Endothelial cell of umbilical vein (primary cell): ENCODE measurements at regions not wholly inside any gene's neighbourhood (a gene's known extent, or its start where the extent isn't known, plus 50 kb on each side); places are given as distances from the start of the nearest gene placed in this dataset.

ENCODE experiments used
- BruUV-seq: library from RNA; stranded (reverse); fragments of 400-500 nt; replicated peaks from 2 replicates; lab custom pipeline; 2021; lab: Mats Ljungman, UMichigan
- CTCF ChIA-PET: fragments of 300-600, 350-600 bp; sonication (Branson Sonifier 250); formaldehyde crosslinking; loops from one replicate; lab custom pipeline; 2021; ENCODE audit warnings: antibody characterized with exemption, inconsistent platforms; lab: Charles Lee
- POLR2A ChIA-PET: fragments of 300-600, 350-600 bp; sonication (Branson Sonifier 250); formaldehyde crosslinking; loops from one replicate; lab custom pipeline; 2021; ENCODE audit warnings: antibody characterized with exemption, inconsistent platforms; lab: Charles Lee
- DNase-seq: peaks from one replicate; pipeline ENCODE4 v3.0.0-alpha.2; 2011; ENCODE audit warnings: low read depth, low spot score
- FAIRE-seq: peaks from 2 replicates; lab custom pipeline; 2011; peaks lifted over from hg19 to GRCh38; lab: Jason Lieb, UNC
- H2AFZ ChIP-seq: 2 replicates; pipeline ENCODE4 v1.6.0; 2012; ENCODE audit warnings: low read depth, low read length, control low read depth, inconsistent platforms
- H3K27ac ChIP-seq: 2 replicates; pipeline ENCODE4 v1.5.1; 2011; ENCODE audit warnings: low read depth, mild to moderate bottlenecking, control low read depth, low read length, moderate library complexity; ENCODE audit not compliant: insufficient read depth
- H3K27me3 ChIP-seq, 2 experiments: 2 replicates each; pipeline versions ENCODE4 v1.6.0 to v1.6.1; 2011; ENCODE audit warnings: low read length in 2 of 2, mixed read lengths in 1 of 2; ENCODE audit not compliant: control insufficient read depth in 2 of 2, insufficient read depth in 2 of 2
- H3K36me3 ChIP-seq, 2 experiments: 2 replicates in 1 of 2; 3 replicates in 1 of 2; pipeline ENCODE4 v1.5.1; 2011; ENCODE audit warnings: low read length in 2 of 2, mild to moderate bottlenecking in 1 of 2, moderate library complexity in 1 of 2; ENCODE audit not compliant: control insufficient read depth in 2 of 2, insufficient read depth in 2 of 2; ENCODE audit errors: extremely low read depth in 1 of 2
- H3K4me1 ChIP-seq: 3 replicates; pipeline ENCODE4 v1.5.1; 2011; ENCODE audit warnings: mild to moderate bottlenecking, low read length; ENCODE audit not compliant: control insufficient read depth, insufficient read depth; ENCODE audit errors: extremely low read depth
- H3K4me2 ChIP-seq: 2 replicates; pipeline ENCODE4 v1.6.1; 2011; ENCODE audit warnings: low read length, control low read depth, mixed read lengths; ENCODE audit not compliant: insufficient read depth
- H3K4me3 ChIP-seq, 3 experiments: fragments of 200-600 bp in 1 of 3; sonication (generic), shearing (Covaris generic) in 1 of 3; replicated peaks in 1 of 3; 2 replicates each; pipeline ENCODE4 v1.5.1; 2011 to 2016; ENCODE audit warnings: control low read depth in 3 of 3, low read length in 3 of 3, mild to moderate bottlenecking in 2 of 3, inconsistent platforms in 1 of 3, low read depth in 1 of 3, moderate library complexity in 1 of 3; ENCODE audit not compliant: insufficient read depth in 1 of 3
- H3K79me2 ChIP-seq: 2 replicates; pipeline ENCODE4 v1.6.0; 2012; ENCODE audit warnings: low read length, inconsistent platforms; ENCODE audit not compliant: control insufficient read depth, insufficient read depth
- H3K9ac ChIP-seq: replicated peaks from 2 replicates; pipeline ENCODE3; 2011; ENCODE audit warnings: low read length, control low read depth; ENCODE audit not compliant: insufficient read depth; ENCODE audit errors: extremely low read depth
- H3K9me1 ChIP-seq: replicated peaks from 3 replicates; pipeline ENCODE4 v1.6.0; 2011; ENCODE audit warnings: mild to moderate bottlenecking, low read length; ENCODE audit not compliant: control insufficient read depth, insufficient read depth; ENCODE audit errors: extremely low read depth
- H3K9me3 ChIP-seq: replicated peaks from 2 replicates; pipeline ENCODE4 v1.5.1; 2012; ENCODE audit warnings: low read length, inconsistent platforms; ENCODE audit not compliant: control insufficient read depth, insufficient read depth
- H4K20me1 ChIP-seq: replicated peaks from 2 replicates; pipeline ENCODE3; 2011; ENCODE audit warnings: mild to moderate bottlenecking, low read length; ENCODE audit not compliant: control insufficient read depth, insufficient read depth; ENCODE audit errors: extremely low read depth
- CTCF ChIP-seq, 2 donors: IDR thresholded peaks; 1 replicate in 1 of 2; 2 replicates in 1 of 2; pipeline ENCODE4 v1.5.1; 2011; ENCODE audit warnings: low read length in 2 of 2, mild to moderate bottlenecking in 2 of 2, moderate library complexity in 2 of 2, control low read depth in 1 of 2, inconsistent platforms in 1 of 2, low read depth in 1 of 2; ENCODE audit not compliant: insufficient read depth in 1 of 2; ENCODE audit errors: extremely low read depth in 1 of 2
- EZH2 ChIP-seq: IDR thresholded peaks from 2 replicates; pipeline ENCODE4 v1.6.1; 2012; ENCODE audit warnings: borderline replicate concordance, low read depth, mild to moderate bottlenecking, moderate library complexity, low read length, inconsistent platforms; ENCODE audit not compliant: severe bottlenecking
- FOS ChIP-seq: IDR thresholded peaks from 2 replicates; pipeline ENCODE4 v1.6.1; 2011; ENCODE audit warnings: mild to moderate bottlenecking, low read length, moderate library complexity, borderline replicate concordance; ENCODE audit not compliant: insufficient read depth
- GATA2 ChIP-seq: IDR thresholded peaks from 2 replicates; pipeline ENCODE4 v1.7.0; 2011; ENCODE audit warnings: low read depth, mild to moderate bottlenecking, moderate library complexity, mixed read lengths, low read length; ENCODE audit not compliant: insufficient read length, insufficient read depth
- JUN ChIP-seq: IDR thresholded peaks from 2 replicates; pipeline ENCODE4 v1.6.1; 2011; ENCODE audit warnings: borderline replicate concordance, low read depth; ENCODE audit not compliant: insufficient read length, insufficient read depth
- MYC ChIP-seq: IDR thresholded peaks from one replicate; pipeline ENCODE4 v1.6.1; 2011; ENCODE audit warnings: mild to moderate bottlenecking, low read depth, low read length
- POLR2A ChIP-seq: IDR thresholded peaks from 2 replicates; pipeline ENCODE4 v1.6.1; 2012; ENCODE audit warnings: low read depth, mild to moderate bottlenecking, control low read depth, low read length
- POLR2AphosphoS5 ChIP-seq: IDR thresholded peaks from 2 replicates; pipeline ENCODE4 v1.6.1; 2012; ENCODE audit warnings: low read depth, mild to moderate bottlenecking, control low read depth, low read length, moderate library complexity; ENCODE audit not compliant: insufficient read depth
- dilution Hi-C: fragments of 300-500 bp; cut with MboI; formaldehyde crosslinking; loops from one replicate; pipeline ENCODE4 v1.15.0; 2019; ENCODE audit warnings: low sequenced_read_pairs; ENCODE audit not compliant: extremely low pct_ligation_motif_present
- intact Hi-C: fragments of 100-400 bp; cut with micrococcal nuclease; formaldehyde crosslinking; loops from one replicate; pipeline ENCODE4 v1.10.0; 2022
- TF ChIP-seq, protein P1 (sequence below): IDR thresholded peaks from 2 replicates; pipeline ENCODE4 v1.6.1; 2011; ENCODE audit not compliant: insufficient read depth, insufficient read length

DNA sequence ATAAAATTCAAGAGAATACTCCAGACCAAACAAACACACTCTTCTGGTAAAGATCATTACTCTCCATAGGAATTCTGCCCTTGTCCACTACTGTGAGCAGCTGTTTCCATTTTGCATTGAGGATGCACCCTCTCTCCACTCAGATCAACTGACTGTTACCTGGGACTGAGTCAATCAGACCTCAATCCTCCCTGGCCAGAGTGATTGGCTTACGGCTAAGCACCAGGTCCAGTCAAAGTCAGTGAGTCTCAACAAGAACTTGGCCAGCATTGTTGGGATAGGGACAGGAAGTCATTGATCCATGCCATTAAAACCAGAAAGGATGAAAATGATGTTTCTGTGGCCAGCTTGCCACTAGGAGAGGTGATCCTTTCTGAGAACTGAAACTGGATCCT, 79.7 kb downstream of the WNT5A start:
- CTCF ChIA-PET: no interaction called here
- dilution Hi-C loops: no loop called here
- BruUV-seq: no TSS peak

DNA sequence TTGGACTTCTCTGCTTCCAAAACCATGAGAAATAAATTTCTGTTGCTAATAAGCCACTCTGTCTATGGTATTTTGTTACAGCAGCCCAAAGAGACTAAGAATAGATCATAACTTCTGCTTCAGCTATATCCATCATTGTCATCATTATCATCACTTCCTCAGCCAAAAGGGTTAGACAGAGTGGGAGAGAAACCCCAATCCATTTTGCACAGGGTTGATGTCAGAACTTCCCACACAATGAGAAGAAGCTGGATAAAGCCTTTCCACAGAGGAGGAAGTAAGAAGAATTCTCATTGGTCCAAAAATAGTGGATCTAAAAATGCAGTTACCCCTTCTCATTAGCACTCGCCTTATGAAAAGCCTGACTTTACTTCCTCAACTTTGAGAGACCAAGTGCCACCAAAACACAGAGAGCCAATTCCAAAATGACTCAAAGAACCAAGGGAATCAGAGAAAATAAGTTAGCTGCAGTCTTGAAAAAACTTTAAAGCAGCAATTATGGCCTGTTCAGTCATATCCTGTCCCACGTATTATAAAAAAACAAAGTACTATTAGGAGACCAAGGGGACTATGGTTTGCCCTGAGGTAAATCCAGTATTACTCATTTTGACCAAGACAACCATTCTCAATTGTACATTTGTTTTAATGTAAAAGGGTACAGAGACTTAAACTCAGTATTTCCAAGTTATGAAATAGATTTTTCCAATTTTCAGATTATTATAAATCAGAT, 80.2 kb downstream of the WNT5A start:
- Histone ChIP-seq H3K4me3 (no peak overlapping the region), H3K9ac (no peak overlapping the region), H3K4me1 (no peaks in the 10 kb centered on the region), H3K36me3 (no peaks in the 10 kb centered on the region), H3K27me3 (no peaks in the 10 kb centered on the region), H2AFZ (no peak overlapping the region), H3K9me3 (no peaks in the 10 kb centered on the region), H3K27ac (no peak overlapping the region), H3K79me2 (no peaks in the 10 kb centered on the region), H3K9me1 (no peaks in the 10 kb centered on the region), H4K20me1 (no peaks in the 10 kb centered on the region), H3K4me2 (no peak overlapping the region)
- FAIRE-seq (no peak), DNase-seq (no peak)
- BruUV-seq: no TSS peak
- dilution Hi-C loops (no loop called here), intact Hi-C loops (no loop called here)
- POLR2A ChIA-PET: no interaction called here
- CTCF ChIA-PET: no interaction called here
- TF ChIP-seq MYC (no peak), EZH2 (no peak), POLR2AphosphoS5 (no peak), CTCF (IDR thresholded peaks at IDR 0.05; ENCODE audit: extremely low read depth in 1 of 2, insufficient read depth in 1 of 2, low read depth in 1 of 2, low read length in 2 of 2) (no peak), GATA2 (no peak), JUN (no peak), POLR2A (no peak), FOS (no peak)
- TF ChIP-seq, protein P1, sequence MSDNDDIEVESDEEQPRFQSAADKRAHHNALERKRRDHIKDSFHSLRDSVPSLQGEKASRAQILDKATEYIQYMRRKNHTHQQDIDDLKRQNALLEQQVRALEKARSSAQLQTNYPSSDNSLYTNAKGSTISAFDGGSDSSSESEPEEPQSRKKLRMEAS: no peak

More for the DNA sequence above, 79.7 kb downstream of the WNT5A start:
- TF ChIP-seq FOS: no peak
- TF ChIP-seq POLR2A: no peak
- no peak for TF ChIP-seq EZH2
- POLR2A ChIA-PET: no interaction called here
- no peak overlapping the region for H3K4me3 ChIP-seq
- H3K9me3 ChIP-seq: no peaks in the 10 kb centered on the region
- no peak overlapping the region for H3K27ac ChIP-seq
- FAIRE-seq (no peak), DNase-seq (no peak)
- no peaks in the 10 kb centered on the region for H3K9me1 ChIP-seq
- intact Hi-C loops: no loop called here
- no peaks in the 10 kb centered on the region for H3K4me1 ChIP-seq
- H3K4me2 ChIP-seq: no peak overlapping the region
- no peak overlapping the region for H2AFZ ChIP-seq
- H3K79me2 ChIP-seq: no peaks in the 10 kb centered on the region
- no peaks in the 10 kb centered on the region for H4K20me1 ChIP-seq
- H3K9ac ChIP-seq: no peak overlapping the region
- no peaks in the 10 kb centered on the region for H3K27me3 ChIP-seq
- H3K36me3 ChIP-seq: no peaks in the 10 kb centered on the region
